ENCODE measurements at regions not wholly inside any gene's neighbourhood (a gene's known extent, or its start where the extent isn't known, plus 50 kb on each side); places are given as distances from the start of the nearest gene placed in this dataset.
"Not testable (repeated sequence)": the region's sequence is repeated elsewhere in the genome, so short reads cannot be mapped to it uniquely, and the experiment has no call there.

GRCh38 chr14:101252443-101253214 lies 308.7 kb upstream of the DIO3 start:
- no peak for DNase-seq

DNA sequence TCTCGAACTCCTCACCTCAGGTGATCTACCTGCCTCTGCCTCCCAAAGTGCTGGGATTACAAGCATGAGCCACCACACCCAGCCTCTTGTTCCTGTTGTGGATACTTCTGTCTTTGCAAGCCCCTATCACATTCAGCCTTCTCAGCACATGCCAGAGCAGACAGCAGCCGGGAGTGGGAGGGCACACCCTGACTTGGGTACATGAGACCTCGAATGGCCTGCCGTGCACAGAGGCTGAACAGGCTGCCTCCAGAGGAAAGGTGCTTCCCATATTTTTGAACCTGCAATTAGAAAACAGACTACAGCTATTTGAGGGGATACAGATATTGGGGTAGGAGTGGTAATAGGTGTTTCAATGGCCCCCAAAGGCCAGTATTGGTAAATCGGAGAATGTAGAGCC lies 307.3 kb upstream of the DIO3 start:
- no peak for DNase-seq

GRCh38 chr14:101254805-101255764 lies 306.2 kb upstream of the DIO3 start:
- DNase-seq: no peak

- DNase-seq: no peak
Observed at GRCh38 chr14:101255765-101256125, 305.6 kb upstream of the DIO3 start.

GRCh38 chr14:101256266-101256665 lies 305.0 kb upstream of the DIO3 start:
- no peak for DNase-seq

DNA sequence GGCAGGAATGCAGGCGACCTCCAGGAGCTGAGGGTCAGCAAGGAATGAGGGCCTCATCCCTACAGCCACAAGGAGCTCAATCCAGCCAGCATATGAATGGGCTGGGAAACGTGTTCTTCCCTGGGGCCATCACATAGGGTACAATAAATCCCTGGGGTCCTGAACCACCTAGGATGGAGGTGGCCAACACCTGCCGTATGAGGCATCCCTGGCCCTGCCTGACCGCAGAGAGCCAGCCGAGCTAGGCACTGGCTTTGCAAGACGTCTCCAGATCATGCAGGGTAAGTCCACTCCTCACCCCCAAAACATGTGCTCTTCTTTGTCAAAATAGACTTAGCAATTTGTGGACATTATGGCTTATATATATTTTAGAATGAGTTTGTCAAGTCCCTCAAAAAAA lies 303.7 kb upstream of the DIO3 start:
- no peak for DNase-seq

GRCh38 chr14:101259748-101260147 lies 301.5 kb upstream of the DIO3 start:
- no peak for DNase-seq

DNA sequence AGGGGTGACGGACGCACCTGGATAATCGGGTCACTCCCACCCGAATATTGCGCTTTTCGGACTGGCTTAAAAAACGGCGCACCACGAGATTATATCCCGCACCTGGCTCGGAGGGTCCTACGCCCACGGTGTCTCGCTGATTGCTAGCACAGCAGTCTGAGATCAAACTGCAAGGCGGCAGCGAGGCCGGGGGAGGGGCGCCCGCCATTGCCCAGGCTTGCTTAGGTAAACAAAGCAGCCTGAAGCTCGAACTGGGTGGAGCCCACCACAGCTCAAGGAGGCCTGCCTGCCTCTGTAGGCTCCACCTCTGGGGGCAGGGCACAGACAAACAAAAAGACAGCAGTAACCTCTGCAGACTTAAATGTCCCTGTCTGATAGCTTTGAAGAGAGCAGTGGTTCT lies 294.9 kb upstream of the DIO3 start:
- DNase-seq: not testable (repeated sequence)

DNA sequence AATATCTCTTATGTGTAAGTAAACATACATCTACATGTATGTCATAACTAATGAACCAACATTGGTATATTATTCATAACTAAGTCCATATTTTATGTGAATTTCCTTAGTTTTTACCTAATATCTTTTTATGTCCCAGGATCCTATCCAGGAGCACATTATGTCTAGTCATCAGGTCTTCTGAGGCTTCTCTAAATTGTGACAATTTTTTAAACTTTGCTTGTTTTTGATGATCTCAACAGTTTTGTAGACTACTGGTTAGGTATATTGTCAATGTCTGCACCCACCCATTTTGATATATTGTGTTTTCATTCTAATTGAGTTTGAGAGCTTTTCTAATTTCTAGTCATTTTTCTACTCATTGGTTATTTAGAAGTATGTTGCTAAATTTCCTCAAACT lies 288.2 kb upstream of the DIO3 start:
- no peak for DNase-seq

DNA sequence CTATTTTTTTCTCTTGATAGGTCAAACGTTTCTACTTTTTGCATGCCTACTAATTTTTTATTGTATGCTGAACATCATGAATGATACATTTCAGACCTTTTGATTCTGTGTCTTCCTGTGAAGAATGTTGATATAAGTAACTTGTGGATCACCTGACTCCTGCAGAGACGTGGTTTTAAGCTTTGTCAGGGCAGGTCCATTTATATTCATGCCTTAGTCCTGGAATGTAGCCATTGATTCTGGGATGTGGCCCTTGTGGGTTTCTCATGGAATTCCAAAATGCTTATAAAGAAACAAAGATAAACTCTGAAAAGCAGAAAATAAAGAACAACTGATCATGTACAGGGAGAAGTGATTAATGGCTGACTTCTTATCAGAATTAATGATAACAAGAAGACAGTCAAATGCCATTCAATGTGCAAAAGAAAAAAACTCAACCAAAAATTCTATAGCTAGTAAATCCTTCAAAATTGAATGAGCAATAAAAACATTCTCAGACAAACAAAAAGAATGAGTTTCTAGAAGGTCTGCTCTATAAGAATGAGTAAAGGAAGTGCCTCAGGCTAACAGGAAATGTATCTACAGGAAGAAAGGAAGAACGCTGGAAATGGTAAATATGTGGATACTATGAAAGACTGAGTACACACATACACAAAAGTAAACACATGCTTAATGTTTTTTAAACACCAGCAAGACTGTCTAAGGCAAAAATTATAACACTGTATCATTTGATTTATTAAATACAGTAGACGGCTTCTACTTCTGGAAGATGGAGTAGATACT lies 284.8 kb upstream of the DIO3 start:
- no peak for DNase-seq

DNA sequence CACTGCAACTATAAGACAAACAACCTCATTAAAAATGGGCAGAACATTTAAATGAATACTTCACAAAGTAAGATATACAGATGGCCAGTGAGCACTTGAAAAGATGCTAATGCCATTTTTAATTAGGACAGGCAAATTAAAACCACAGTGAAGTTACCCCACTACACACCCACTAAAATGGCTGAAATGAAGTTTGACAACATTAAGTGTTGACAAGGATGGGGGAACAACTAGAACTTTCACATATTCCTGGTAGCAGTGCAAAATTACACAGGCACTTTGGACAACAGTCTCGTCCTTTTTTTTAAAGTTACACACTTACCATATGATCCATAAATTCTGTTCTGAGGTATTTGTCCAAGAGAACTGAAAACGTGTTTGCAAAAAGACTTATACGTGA lies 278.9 kb upstream of the DIO3 start:
- no peak for DNase-seq

GRCh38 chr14:101284711-101285110 lies 276.6 kb upstream of the DIO3 start:
- DNase-seq: no peak

DNA sequence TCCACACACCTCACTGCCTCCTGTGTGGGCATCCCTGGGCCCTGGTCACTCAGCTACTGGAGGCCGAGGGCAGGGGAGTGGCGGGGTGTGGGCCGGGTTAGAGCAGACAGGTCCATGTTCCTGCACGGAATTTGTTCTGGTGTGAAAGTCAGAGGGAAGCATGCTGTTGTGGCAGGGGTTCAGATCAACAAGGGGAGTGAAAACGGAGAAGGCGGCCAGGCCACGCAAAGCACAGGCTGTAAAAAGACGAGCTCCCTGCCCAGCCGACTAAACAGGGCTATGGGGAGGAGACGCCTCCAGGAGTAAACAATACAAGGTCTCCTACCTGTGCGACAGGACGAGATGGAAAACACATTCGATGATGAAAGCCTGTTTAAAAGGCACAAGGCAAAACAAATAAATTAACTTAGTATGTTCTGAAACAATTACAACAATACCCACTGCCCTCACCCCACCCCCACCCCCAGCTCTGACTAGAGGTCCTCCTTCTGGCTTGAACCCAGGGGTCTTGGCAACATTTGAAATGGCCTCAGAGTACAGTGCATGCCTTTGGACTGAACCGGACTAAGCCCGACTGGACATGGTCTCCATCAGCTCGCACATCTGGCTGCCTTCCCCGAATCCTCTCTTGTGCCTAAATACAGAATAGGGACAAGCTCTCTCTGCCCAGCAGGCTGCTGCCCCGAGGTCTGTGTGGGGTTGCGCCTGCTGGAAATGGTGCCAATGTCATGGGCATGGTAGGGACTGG lies 274.9 kb upstream of the DIO3 start:
- DNase-seq: no peak

DNA sequence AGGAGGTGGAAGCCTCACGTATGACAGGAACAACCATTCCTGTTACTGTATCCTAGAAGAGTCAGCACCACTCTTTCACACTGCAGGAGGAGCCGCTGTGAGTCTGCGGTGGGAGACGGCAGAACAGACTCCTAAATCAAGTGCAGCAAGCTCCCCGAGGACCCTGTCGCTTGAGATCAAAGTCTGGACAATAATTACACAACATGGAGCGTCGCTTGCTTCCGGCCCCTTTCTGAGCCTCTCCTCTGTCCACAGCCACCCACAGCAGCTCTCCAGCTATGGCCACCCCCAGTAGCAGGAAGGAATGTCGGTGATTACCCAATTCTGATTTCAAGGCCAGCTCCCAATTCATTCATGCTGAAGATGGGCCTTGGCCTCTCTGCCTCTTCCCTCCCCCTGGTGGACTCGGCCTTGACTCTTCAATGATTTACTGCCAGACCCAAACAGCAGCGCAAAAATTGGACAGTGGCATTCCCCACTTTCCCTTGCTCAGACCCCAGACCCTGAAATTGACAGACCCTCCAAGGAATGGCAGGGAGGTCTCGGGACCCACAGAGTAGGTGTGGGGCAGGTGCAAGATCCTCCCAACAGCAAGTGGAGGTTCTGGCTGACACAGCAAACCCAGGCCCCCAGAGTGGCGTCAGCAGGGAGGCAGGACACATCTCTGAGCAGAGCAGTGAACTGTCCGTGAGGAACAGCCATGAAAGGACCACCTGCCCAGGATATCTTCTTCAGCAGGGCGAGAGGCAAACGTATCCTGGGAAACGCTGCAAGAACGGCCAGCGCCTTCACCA lies 272.7 kb upstream of the DIO3 start:
- no peak for DNase-seq

DNA sequence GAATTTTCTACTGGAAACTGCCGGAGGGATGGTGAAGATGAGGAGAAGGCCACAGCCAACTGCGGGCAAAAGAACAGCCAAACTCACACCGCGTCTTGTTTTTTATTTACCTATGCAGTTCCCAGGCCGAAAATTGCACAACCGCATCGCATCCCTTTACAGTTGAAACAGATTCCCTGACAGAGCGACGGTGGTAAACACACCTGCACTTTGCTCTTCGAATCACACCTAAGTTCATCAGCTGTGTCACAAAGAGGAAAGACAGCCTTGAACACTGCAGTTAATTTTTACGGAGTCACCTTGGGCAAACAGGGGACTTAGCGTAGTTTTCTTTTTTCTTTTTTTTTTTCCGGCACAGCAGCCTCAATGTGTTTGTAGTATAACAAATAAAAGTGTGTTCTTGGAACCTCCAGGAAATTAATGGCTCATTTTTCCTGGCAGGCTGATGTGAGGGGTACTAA lies 272.0 kb upstream of the DIO3 start:
- no peak for DNase-seq

GRCh38 chr14:101289911-101290310 lies 271.4 kb upstream of the DIO3 start:
- DNase-seq: no peak

GRCh38 chr14:101290611-101291010 lies 270.7 kb upstream of the DIO3 start:
- no peak for DNase-seq

GRCh38 chr14:101291390-101291789 lies 269.9 kb upstream of the DIO3 start:
- no peak for DNase-seq

- DNase-seq: no peak
Observed at GRCh38 chr14:101292448-101292847, 268.8 kb upstream of the DIO3 start.

- DNase-seq: no peak
Observed at GRCh38 chr14:101293605-101294004, 267.7 kb upstream of the DIO3 start.

DNA sequence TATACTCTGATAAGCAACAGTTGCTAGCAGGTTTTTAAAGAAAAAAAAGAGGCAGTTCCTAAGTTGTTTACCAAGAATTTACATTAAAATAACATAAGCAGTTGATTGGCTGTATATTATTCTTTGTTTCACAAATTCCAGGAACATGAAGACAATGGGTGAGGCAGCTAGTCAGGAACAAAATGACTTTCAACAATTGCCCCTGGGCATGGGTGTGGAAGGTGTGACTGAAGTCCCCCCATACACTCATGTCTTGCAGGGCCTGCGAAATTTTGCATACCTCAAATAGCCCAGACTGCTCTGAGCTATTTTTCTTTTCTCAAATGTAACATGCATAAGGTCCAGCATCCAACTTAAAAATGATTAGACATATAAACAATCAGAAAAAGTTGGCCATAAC lies 267.2 kb upstream of the DIO3 start:
- DNase-seq: no peak

DNA sequence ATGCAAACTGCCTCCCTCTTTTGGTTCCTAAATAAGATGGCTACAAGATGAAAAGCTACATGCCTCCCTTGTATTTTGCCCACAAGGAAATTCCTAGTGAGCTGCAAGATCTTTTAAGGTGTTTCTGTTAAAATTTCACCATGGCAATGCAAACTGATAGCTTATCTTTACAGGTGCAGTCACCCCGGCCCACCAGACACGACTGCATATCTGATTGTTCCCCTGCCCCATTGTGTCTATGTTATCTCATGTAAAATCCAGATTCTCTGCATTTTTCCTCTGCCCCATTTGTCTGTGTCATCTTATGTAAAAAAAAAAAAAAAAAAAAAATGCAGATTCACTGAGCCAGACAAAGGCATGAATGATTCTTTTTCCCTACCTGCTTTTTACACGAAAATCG lies 261.5 kb upstream of the DIO3 start:
- not testable (repeated sequence) for DNase-seq

Measured in DMS153 (cell line).